HEK293 (cell line): ENCODE measurements at regions not wholly inside any gene's neighbourhood (a gene's known extent, or its start where the extent isn't known, plus 50 kb on each side); places are given as distances from the start of the nearest gene placed in this dataset.

Experiments
- CTCF ChIA-PET: fragments of 350-600 bp; formaldehyde crosslinking; extraction: SDS; loops from one replicate; lab custom pipeline; 2021; ENCODE audit warnings: antibody characterized with exemption; lab: Yijun Ruan, JAX
- POLR2A ChIA-PET: fragments of 300-600 bp; formaldehyde crosslinking; extraction: SDS; loops from one replicate; lab custom pipeline; 2020; ENCODE audit warnings: antibody characterized with exemption, inconsistent platforms; lab: Yijun Ruan, JAX
- H3K27ac ChIP-seq: fragments of 200-500 bp; sonication (Bioruptor generic); 2 replicates; pipeline ENCODE4 v1.5.1; 2014; ENCODE audit warnings: low read depth, low read length, control low read depth, inconsistent platforms; ENCODE audit errors: extremely low read depth
- H3K36me3 ChIP-seq, 2 experiments: fragments of 200-500 bp in 1 of 2; sonication (Bioruptor generic) in 1 of 2; 1 replicate in 1 of 2; 2 replicates in 1 of 2; pipeline ENCODE4 v1.5.1; 2014 to 2017; ENCODE audit warnings: inconsistent platforms in 2 of 2, low read length in 2 of 2; ENCODE audit not compliant: control insufficient read depth in 2 of 2, insufficient read depth in 1 of 2
- H3K4me1 ChIP-seq: fragments of 200-500 bp; sonication (Bioruptor generic); 2 replicates; pipeline ENCODE4 v1.5.1; 2014; ENCODE audit warnings: mild to moderate bottlenecking, low read length, inconsistent platforms; ENCODE audit not compliant: control insufficient read depth, insufficient read depth
- H3K4me3 ChIP-seq: 2 replicates; pipeline ENCODE4 v1.5.1; 2011; ENCODE audit warnings: low read depth, mild to moderate bottlenecking, control low read depth, low read length, moderate library complexity
- H3K9me3 ChIP-seq: fragments of 200-500 bp; sonication (Bioruptor generic); 2 replicates; pipeline ENCODE4 v1.5.1; 2014; ENCODE audit warnings: low read depth, low read length, inconsistent platforms; ENCODE audit not compliant: control insufficient read depth, insufficient read depth
- HOXA7 ChIP-seq: sonication (generic); formaldehyde crosslinking; IDR thresholded peaks from 2 replicates; pipeline ENCODE4 v1.8.1; 2022; ENCODE audit warnings: missing genetic modification reagents, borderline replicate concordance
- SCRT1 ChIP-seq: fragments of 450-650 bp; formaldehyde crosslinking; IDR thresholded peaks from 2 replicates; pipeline ENCODE4 v1.5.1; 2016; ENCODE audit warnings: missing biosample characterization, missing genetic modification characterization, borderline replicate concordance
- ZNF174 ChIP-seq: fragments of 450-650 bp; formaldehyde crosslinking; IDR thresholded peaks from 2 replicates; pipeline ENCODE4 v1.5.0; 2017; ENCODE audit warnings: missing biosample characterization, mild to moderate bottlenecking, missing genetic modification characterization
- ZNF239 ChIP-seq: fragments of 450-650 bp; formaldehyde crosslinking; IDR thresholded peaks from 2 replicates; pipeline ENCODE4 v1.5.1; 2016; ENCODE audit warnings: missing biosample characterization, missing genetic modification characterization
- ZNF350 ChIP-seq: fragments of 450-650 bp; formaldehyde crosslinking; IDR thresholded peaks from 2 replicates; pipeline ENCODE4 v1.5.0; 2017; ENCODE audit warnings: missing biosample characterization, mild to moderate bottlenecking, missing genetic modification characterization
- ZNF501 ChIP-seq: fragments of 450-650 bp; formaldehyde crosslinking; IDR thresholded peaks from 2 replicates; pipeline ENCODE4 v1.5.1; 2016; ENCODE audit warnings: missing biosample characterization, missing genetic modification characterization
- TF ChIP-seq, protein P1 (sequence below): fragments of 450-650 bp; IDR thresholded peaks from 2 replicates; pipeline ENCODE4 v1.5.1; 2018; ENCODE audit warnings: missing biosample characterization, missing genetic modification characterization
- TF ChIP-seq, protein P2 (sequence below): fragments of 450-650 bp; formaldehyde crosslinking; IDR thresholded peaks from 2 replicates; pipeline ENCODE4 v1.5.1; 2016; ENCODE audit warnings: missing biosample characterization, missing genetic modification characterization, borderline replicate concordance
- TF ChIP-seq, protein P3 (sequence below): fragments of 450-650 bp; formaldehyde crosslinking; IDR thresholded peaks from 2 replicates; pipeline ENCODE4 v1.5.1; 2016; ENCODE audit warnings: missing biosample characterization, missing genetic modification characterization, borderline replicate concordance

DNA sequence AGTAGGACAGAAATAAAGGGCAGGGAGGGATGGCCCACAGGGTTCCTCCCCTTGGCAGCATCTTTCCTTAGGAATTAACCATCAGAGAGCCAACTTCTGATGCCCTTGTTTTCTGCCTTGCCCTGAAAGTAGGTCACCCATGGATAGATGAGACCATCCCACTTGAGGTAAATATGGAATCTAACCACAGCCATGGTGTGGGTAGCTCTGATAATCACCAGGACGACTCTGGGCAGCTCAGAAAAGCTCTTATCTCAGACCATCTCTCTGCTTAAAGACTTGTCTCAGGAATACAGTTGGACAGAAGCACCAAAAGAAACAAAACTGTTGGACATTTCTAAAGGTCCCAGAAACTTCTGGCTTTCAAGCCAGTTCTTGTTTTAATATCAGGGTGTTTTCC is 101.4 kb upstream of the CELF4 start (continued):
- TF ChIP-seq, protein P1, sequence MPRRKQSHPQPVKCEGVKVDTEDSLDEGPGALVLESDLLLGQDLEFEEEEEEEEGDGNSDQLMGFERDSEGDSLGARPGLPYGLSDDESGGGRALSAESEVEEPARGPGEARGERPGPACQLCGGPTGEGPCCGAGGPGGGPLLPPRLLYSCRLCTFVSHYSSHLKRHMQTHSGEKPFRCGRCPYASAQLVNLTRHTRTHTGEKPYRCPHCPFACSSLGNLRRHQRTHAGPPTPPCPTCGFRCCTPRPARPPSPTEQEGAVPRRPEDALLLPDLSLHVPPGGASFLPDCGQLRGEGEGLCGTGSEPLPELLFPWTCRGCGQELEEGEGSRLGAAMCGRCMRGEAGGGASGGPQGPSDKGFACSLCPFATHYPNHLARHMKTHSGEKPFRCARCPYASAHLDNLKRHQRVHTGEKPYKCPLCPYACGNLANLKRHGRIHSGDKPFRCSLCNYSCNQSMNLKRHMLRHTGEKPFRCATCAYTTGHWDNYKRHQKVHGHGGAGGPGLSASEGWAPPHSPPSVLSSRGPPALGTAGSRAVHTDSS (tag by site-specific recombination) = no peak

DNA sequence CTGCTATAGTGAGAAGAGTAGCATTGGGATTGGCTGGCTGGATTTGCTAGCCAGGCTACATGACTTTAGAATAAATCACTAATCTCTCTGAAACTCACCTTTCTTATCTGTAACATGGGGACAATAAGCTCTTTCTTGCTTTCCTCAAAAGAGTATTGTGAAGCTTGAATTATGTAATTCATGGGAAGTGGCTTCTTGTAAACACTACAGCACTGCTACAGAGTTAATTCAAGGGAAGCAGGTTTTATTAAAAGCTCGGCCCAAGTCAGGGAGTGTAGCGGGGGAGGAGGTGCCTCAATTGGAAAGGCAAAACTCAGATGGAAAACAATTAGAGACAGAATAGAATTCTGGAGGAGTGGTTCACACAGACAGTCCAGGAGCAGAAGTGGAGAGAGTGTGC is 100.9 kb upstream of the CELF4 start:
- CTCF ChIA-PET = no interaction called here
- POLR2A ChIA-PET = no interaction called here
- no peaks in the 10 kb centered on the region for H3K36me3 ChIP-seq
- no peaks in the 10 kb centered on the region for H3K9me3 ChIP-seq
- no peak overlapping the region for H3K4me3 ChIP-seq
- H3K4me1 ChIP-seq = no peaks in the 10 kb centered on the region
- no peak overlapping the region for H3K27ac ChIP-seq
- TF ChIP-seq, protein P2, sequence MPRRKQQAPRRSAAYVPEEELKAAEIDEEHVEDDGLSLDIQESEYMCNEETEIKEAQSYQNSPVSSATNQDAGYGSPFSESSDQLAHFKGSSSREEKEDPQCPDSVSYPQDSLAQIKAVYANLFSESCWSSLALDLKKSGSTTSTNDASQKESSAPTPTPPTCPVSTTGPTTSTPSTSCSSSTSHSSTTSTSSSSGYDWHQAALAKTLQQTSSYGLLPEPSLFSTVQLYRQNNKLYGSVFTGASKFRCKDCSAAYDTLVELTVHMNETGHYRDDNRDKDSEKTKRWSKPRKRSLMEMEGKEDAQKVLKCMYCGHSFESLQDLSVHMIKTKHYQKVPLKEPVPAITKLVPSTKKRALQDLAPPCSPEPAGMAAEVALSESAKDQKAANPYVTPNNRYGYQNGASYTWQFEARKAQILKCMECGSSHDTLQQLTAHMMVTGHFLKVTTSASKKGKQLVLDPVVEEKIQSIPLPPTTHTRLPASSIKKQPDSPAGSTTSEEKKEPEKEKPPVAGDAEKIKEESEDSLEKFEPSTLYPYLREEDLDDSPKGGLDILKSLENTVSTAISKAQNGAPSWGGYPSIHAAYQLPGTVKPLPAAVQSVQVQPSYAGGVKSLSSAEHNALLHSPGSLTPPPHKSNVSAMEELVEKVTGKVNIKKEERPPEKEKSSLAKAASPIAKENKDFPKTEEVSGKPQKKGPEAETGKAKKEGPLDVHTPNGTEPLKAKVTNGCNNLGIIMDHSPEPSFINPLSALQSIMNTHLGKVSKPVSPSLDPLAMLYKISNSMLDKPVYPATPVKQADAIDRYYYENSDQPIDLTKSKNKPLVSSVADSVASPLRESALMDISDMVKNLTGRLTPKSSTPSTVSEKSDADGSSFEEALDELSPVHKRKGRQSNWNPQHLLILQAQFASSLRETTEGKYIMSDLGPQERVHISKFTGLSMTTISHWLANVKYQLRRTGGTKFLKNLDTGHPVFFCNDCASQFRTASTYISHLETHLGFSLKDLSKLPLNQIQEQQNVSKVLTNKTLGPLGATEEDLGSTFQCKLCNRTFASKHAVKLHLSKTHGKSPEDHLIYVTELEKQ = no peak
- TF ChIP-seq SCRT1 (tag by site-specific recombination) = no peak

DNA sequence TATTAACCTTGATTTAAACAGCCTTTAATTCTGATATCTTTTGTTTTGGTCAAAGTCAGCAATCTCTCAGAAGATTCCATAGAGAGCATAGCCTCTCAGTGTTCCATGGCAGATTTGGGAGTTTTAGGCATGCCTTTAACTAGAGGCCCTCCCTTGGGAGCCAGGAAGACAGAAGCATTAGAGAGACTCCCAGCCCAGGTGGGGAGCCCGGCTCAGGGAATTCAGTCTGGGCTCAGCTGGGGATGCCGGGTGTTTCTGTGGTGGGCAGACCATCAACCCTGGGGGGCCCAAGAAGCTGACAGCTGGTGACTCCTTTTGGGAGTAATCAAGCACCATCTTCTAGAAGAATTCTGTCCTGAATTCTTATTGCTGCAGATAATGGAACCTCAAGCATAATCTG is 99.7 kb upstream of the CELF4 start:
- CTCF ChIA-PET = no interaction called here

More for the DNA sequence above, 99.7 kb upstream of the CELF4 start:
- TF ChIP-seq ZNF350 (no peak), HOXA7 (CRISPR knock-in tag) (no peak), ZNF174 (tag by site-specific recombination) (no peak), ZNF501 (tag by site-specific recombination) (no peak), ZNF239 (tag by site-specific recombination) (no peak)
- TF ChIP-seq, protein P3, sequence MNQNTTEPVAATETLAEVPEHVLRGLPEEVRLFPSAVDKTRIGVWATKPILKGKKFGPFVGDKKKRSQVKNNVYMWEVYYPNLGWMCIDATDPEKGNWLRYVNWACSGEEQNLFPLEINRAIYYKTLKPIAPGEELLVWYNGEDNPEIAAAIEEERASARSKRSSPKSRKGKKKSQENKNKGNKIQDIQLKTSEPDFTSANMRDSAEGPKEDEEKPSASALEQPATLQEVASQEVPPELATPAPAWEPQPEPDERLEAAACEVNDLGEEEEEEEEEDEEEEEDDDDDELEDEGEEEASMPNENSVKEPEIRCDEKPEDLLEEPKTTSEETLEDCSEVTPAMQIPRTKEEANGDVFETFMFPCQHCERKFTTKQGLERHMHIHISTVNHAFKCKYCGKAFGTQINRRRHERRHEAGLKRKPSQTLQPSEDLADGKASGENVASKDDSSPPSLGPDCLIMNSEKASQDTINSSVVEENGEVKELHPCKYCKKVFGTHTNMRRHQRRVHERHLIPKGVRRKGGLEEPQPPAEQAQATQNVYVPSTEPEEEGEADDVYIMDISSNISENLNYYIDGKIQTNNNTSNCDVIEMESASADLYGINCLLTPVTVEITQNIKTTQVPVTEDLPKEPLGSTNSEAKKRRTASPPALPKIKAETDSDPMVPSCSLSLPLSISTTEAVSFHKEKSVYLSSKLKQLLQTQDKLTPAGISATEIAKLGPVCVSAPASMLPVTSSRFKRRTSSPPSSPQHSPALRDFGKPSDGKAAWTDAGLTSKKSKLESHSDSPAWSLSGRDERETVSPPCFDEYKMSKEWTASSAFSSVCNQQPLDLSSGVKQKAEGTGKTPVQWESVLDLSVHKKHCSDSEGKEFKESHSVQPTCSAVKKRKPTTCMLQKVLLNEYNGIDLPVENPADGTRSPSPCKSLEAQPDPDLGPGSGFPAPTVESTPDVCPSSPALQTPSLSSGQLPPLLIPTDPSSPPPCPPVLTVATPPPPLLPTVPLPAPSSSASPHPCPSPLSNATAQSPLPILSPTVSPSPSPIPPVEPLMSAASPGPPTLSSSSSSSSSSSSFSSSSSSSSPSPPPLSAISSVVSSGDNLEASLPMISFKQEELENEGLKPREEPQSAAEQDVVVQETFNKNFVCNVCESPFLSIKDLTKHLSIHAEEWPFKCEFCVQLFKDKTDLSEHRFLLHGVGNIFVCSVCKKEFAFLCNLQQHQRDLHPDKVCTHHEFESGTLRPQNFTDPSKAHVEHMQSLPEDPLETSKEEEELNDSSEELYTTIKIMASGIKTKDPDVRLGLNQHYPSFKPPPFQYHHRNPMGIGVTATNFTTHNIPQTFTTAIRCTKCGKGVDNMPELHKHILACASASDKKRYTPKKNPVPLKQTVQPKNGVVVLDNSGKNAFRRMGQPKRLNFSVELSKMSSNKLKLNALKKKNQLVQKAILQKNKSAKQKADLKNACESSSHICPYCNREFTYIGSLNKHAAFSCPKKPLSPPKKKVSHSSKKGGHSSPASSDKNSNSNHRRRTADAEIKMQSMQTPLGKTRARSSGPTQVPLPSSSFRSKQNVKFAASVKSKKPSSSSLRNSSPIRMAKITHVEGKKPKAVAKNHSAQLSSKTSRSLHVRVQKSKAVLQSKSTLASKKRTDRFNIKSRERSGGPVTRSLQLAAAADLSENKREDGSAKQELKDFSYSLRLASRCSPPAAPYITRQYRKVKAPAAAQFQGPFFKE (tag by site-specific recombination) = no peak
- Histone ChIP-seq H3K4me1 (no peaks in the 10 kb centered on the region), H3K27ac (no peak overlapping the region), H3K4me3 (no peak overlapping the region), H3K36me3 (no peaks in the 10 kb centered on the region), H3K9me3 (no peaks in the 10 kb centered on the region)
- POLR2A ChIA-PET = no interaction called here
